ENCODE measurements at regions not wholly inside any gene's neighbourhood (a gene's known extent, or its start where the extent isn't known, plus 50 kb on each side); places are given as distances from the start of the nearest gene placed in this dataset.

- in situ Hi-C loops (cut with HindIII; ENCODE audit: low sequenced_read_pairs) = no loop called here
These were observed 105.2 kb upstream of the GADD45A start for GRCh38 chr1:67579623-67580394.

DNA sequence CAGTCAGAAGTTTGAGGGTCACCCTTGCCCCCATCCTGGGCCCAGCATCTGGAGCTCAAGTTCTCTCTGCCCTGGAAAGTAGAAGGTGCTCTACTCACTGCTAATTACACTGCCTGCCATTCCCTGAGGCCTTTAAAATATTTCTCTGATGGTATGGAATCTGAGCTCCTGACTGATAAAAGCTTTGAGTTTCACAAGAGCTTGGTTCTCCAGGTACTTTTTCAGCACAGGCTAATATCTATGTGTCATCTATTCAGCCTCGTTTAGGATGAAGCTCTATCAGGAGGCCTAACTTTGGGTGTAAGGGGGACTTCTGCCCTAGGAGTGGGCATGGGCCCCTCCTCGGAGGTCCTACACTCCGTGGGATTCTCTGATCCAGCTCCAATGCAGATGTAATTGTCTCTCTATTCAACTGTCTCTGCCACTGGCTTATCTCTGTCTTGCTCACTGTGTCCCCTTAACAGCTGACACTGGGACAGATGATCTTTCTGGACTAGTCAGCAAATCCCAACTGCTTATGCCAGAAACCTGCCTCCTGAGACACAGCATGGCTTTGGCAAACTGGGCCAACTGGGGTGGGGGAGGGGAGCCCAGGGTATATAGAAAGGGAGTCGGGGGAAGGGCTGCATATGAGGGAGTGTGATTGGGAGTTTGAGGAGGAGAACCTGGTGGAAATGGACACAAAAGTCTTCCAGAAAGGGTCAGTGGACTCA is 104.2 kb upstream of the GADD45A start:
- in situ Hi-C loops (cut with HindIII; ENCODE audit: low sequenced_read_pairs) = no loop called here

DNA sequence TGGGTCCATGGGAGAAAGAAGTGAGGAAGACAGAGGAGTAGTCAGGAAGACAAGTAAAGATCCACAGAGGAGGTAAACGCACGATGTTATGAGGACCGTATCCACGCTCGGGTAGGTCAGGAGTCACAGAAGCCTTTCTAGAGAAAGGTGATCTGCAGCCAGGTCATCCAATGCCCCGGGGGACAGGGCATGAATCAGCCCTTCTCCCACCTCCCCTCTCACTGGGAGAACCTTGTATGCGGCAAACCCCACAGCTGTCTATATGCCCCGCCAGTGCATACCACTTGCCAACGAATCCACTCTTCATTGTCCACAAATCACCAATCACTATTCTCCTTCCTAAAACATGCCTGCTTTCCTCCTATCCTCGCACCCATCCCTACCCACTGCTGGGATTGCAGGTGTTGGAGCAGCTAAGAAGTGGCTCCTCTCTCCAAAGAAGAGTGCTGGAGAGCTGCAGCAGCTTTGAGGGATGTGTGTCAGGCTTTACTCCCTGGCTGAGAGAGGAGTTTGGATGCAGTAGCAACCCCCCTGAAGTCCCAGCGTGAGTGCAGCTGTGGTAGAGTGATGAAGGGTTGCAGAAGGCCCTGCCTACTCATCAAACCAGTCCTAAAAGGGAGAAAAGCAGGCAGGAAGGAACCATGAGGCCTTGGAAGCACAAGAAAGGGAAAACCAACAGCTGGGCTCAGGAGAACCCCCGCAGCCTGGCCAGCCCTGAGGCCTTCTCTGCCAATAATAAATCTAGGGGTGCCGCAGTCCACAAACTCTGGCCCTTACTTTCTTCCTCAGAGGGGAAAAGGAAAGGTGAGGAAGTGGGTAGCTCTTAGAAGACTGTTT is 102.2 kb upstream of the GADD45A start:
- in situ Hi-C loops (cut with HindIII; ENCODE audit: low sequenced_read_pairs) = no loop called here

DNA sequence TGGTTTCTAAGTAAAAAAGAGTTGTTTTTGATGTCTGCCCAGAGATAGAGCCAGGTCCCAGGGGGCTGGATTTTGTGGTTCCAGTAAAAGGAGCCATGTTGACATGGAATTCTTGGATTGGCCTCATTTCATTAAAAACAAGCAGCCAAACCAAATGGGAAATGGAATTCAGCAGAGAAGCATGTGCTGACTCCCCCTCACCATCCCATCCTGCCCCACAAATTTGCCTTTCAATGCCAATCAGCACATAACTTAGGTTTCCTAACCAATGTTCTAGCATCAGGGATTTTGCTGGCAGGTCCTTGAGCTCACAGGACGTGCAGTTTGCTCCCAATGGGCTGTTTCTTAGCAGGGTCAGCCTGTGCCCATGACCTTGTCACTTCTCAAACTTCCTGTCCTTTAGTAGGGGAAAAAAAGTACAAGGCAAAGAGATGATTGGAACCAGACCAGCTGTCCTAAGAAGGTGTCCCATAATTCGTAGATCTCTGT is 101.5 kb upstream of the GADD45A start:
- in situ Hi-C loops (cut with HindIII; ENCODE audit: low sequenced_read_pairs) = no loop called here

- in situ Hi-C loops (cut with HindIII; ENCODE audit: low sequenced_read_pairs) = no loop called here
These were observed 100.1 kb upstream of the GADD45A start for GRCh38 chr1:67584938-67585337.

DNA sequence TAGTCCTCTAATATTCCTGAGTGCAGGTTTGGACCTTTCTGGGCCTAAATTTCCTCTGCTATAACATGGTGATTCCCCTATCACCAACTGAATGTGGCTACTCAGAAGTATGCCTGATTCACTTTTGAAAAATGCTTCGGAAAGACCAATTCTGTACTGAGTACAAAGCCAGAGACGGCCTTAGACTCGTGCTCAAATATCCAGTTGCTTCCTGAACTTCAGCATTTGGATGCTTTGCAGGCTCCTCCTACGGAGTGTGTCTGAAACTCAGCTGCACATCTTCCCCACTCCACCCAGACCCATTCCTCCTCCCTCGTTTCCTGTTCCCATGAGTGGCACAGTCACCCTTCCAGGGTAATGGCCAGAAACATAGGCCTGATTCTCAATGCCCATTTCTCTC is 98.4 kb upstream of the GADD45A start:
- in situ Hi-C loops (cut with HindIII; ENCODE audit: low sequenced_read_pairs) = no loop called here

GRCh38 chr1:67588178-67588855 is 96.7 kb upstream of the GADD45A start:
- in situ Hi-C loops (cut with HindIII; ENCODE audit: low sequenced_read_pairs) = no loop called here

- in situ Hi-C loops (cut with HindIII; ENCODE audit: low sequenced_read_pairs) = no loop called here
These were observed 95.3 kb upstream of the GADD45A start for GRCh38 chr1:67589519-67590233.

DNA sequence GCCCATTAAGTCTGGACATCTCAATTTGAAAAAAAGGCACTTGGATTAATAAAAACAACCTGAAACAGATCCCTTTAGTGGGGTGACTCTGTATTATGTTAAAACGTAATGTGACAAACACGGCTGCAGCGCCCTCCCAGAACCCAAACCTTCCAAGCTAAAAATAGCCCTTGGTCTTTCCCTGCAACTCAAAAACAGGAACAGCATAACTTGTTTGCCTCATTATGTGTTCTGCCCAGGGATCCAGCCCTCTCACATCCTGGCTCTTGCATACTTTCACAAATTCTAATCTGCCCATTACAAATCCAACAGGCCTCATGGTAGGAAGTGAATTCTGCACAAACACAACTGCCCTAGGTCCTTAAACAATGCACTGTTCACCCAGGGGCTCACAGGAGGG is 94.7 kb upstream of the GADD45A start:
- in situ Hi-C loops (cut with HindIII; ENCODE audit: low sequenced_read_pairs) = no loop called here

GRCh38 chr1:67594764-67595163 is 90.2 kb upstream of the GADD45A start:
- in situ Hi-C loops (cut with HindIII; ENCODE audit: low sequenced_read_pairs) = no loop called here

GRCh38 chr1:67596674-67597073 is 88.3 kb upstream of the GADD45A start:
- in situ Hi-C loops (cut with HindIII; ENCODE audit: low sequenced_read_pairs) = no loop called here

DNA sequence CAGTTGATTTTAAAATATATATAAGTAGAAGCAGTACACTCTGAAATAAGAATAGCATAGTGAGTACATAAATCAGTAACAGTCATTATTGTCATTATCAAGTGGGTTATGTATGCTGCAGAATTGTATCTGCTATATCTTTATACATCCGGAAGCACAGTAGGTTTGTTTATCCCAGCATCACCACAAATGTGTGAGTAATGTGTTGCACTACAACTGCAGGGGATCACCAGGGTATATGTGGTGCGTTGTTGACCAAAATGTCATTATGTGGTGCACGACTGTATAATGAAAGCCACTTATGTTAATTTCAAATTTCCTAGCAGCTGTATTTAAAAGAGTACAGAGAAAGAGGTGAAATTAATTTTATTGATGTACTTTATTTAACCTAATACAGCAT is 87.7 kb upstream of the GADD45A start:
- in situ Hi-C loops (cut with HindIII; ENCODE audit: low sequenced_read_pairs) = no loop called here

GRCh38 chr1:67599085-67599484 is 85.9 kb upstream of the GADD45A start:
- in situ Hi-C loops (cut with HindIII; ENCODE audit: low sequenced_read_pairs) = no loop called here

GRCh38 chr1:67601539-67601938 is 83.5 kb upstream of the GADD45A start:
- in situ Hi-C loops (cut with HindIII; ENCODE audit: low sequenced_read_pairs) = no loop called here

DNA sequence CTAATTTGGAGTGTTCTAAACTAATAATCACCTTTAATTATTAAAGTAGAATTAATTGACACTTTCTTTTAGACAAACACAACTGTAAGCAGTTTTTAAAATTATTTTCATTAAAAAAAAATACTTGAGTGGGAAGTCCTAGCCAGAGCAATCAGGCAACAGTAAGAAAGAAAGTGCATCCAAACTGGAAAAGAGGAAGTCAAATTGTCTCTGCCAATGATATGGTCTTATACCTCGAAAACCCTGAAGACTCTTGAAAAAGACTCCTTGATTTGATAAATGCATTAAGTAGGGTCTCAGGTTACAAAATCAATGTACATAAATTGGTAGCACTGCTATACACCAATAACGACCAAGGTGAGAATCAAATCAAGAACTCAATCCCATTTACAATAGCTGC is 83.0 kb upstream of the GADD45A start:
- in situ Hi-C loops (cut with HindIII; ENCODE audit: low sequenced_read_pairs) = no loop called here

DNA sequence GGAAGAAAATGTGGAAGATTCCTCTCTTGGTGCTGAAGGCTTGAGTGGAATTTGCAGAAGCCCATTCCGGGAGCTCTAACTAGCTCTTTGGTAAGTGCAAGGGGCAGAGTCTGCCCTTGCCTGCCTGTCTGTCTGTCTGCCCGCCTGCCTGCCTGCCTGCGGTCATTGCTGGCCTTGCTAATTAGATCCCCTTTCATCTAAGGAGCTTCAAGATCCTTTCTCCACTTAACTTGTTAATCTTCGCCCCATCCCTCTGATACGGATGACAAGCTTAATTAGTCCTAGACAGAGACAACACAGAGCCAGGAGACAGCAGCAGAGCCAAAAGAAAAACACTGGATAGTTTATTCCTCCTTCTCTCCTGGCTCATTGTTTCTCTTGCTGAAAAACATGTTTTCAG is 80.2 kb upstream of the GADD45A start:
- in situ Hi-C loops (cut with HindIII; ENCODE audit: low sequenced_read_pairs) = no loop called here

DNA sequence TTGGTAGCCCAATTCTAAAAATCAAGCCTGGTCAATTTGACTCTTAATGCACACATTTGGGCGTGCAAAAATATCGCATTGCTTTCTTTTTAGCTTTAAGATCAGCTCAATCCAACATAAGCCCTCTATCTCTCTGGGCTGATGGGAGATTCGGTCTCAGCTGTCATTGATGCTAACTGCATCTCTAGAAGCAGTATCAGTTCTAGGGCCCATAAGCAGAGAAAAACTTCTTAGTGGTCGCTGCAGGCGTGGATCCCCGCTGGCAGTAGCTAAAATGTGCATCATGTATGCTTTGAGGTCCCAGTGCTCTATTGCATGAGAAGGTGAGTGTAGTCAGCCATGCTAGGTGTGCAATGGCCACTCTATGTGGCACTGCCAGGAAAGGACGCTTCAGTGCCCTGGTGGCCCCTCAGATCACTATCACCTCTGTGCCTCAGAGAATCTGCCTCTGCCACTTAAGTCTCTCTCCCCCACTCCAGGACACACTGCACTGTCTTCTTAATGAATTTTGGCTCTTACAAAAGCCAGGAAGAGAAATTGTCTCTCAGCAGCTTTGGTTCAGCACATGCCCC is 79.7 kb upstream of the GADD45A start:
- in situ Hi-C loops (cut with HindIII; ENCODE audit: low sequenced_read_pairs) = no loop called here

DNA sequence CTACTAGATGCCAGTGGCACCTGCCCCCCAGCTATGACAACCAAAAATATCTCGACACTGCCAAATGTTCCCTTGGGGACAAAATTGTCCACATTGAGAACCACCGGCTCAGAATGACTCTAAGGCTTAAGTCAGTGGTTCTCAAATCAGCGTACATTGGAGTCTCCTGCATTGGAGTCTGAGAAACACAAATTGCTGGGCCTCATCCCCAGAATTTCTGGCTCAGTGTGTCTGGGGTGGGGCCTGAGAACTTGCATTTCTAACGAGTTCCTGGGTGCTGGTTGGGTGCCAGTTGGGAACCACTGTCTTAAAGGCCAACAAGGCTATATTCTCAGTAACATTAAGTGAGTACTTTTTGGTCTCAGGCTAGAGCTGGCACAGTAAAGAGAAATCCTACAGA is 77.7 kb upstream of the GADD45A start:
- in situ Hi-C loops (cut with HindIII; ENCODE audit: low sequenced_read_pairs) = no loop called here

GRCh38 chr1:67607699-67608098 is 77.3 kb upstream of the GADD45A start:
- in situ Hi-C loops (cut with HindIII; ENCODE audit: low sequenced_read_pairs) = no loop called here

Measured in endothelial cell of hepatic sinusoid (primary cell).